Neural progenitor cell (in vitro differentiated cells): ENCODE measurements at regions not wholly inside any gene's neighbourhood (a gene's known extent, or its start where the extent isn't known, plus 50 kb on each side); places are given as distances from the start of the nearest gene placed in this dataset.

Experiments used
- CTCF ChIP-seq: fragments of 200-600 bp; sonication (generic); IDR thresholded peaks from 2 replicates; pipeline ENCODE4 v1.5.1; 2017; ENCODE audit warnings: antibody characterized with exemption, mild to moderate bottlenecking
- EZH2 ChIP-seq: fragments of 200-600 bp; sonication (generic); IDR thresholded peaks from 2 replicates; pipeline ENCODE4 v1.6.1; 2017; ENCODE audit warnings: antibody characterized with exemption, mild to moderate bottlenecking, moderate library complexity
- EZH2phosphoT487 ChIP-seq: fragments of 200-600 bp; sonication (generic); IDR thresholded peaks from 2 replicates; pipeline ENCODE4 v1.6.1; 2017; ENCODE audit warnings: antibody characterized with exemption

- TF ChIP-seq CTCF (no peak), EZH2 (no peak), EZH2phosphoT487 (no peak)
These were observed 66.7 kb upstream of the SORCS3 start for GRCh38 chr10:104574427-104574826.
